IMR-90 (cell line): ENCODE measurements at regions not wholly inside any gene's neighbourhood (a gene's known extent, or its start where the extent isn't known, plus 50 kb on each side); places are given as distances from the start of the nearest gene placed in this dataset.

ENCODE experiments used
- ATAC-seq: fragments of 200-7000 bp; cut with Tn5 transposase; 2 replicates; pipeline ENCODE4 v1.9.1; 2020; ENCODE audit warnings: low read depth, mild to moderate bottlenecking, moderate library complexity
- BruUV-seq: library from RNA; stranded (reverse); fragments of 400-500 nt; replicated peaks from 2 replicates; lab custom pipeline; 2021; lab: Mats Ljungman, UMichigan
- CTCF ChIA-PET: fragments of 300-600 bp; formaldehyde crosslinking; extraction: SDS; loops from one replicate; lab custom pipeline; 2021; ENCODE audit warnings: antibody characterized with exemption; lab: Yijun Ruan, JAX
- POLR2A ChIA-PET: fragments of 300-600 bp; sonication (Branson Sonifier 250); formaldehyde crosslinking; loops from one replicate; lab custom pipeline; 2022; ENCODE audit warnings: antibody characterized with exemption; ENCODE audit not compliant: unreplicated experiment; lab: Charles Lee
- DNase-seq: peaks from one replicate; pipeline ENCODE4 v3.0.0; 2013
- H2AFZ ChIP-seq: replicated peaks from 2 replicates; pipeline ENCODE3; 2013; ENCODE audit warnings: low read length, mild to moderate bottlenecking; ENCODE audit not compliant: poor library complexity
- H2AK5ac ChIP-seq: 2 replicates; pipeline ENCODE4 v1.6.1; 2013; ENCODE audit warnings: low read depth, low read length, inconsistent platforms
- H2AK9ac ChIP-seq: replicated peaks from 2 replicates; pipeline ENCODE3; 2013; ENCODE audit warnings: mild to moderate bottlenecking, low read depth, low read length, moderate library complexity; ENCODE audit not compliant: poor library complexity
- H2BK120ac ChIP-seq: 2 replicates; pipeline ENCODE4 v1.6.1; 2013; ENCODE audit warnings: low read depth, low read length, inconsistent platforms
- H2BK15ac ChIP-seq: 3 replicates; pipeline ENCODE4 v1.6.1; 2013; ENCODE audit warnings: low read depth, low read length, inconsistent platforms
- H2BK20ac ChIP-seq: 2 replicates; pipeline ENCODE4 v1.6.1; 2013; ENCODE audit warnings: low read depth, mild to moderate bottlenecking, inconsistent platforms, low read length, moderate library complexity
- H2BK5ac ChIP-seq: 2 replicates; pipeline ENCODE4 v1.6.1; 2013; ENCODE audit warnings: mild to moderate bottlenecking, low read depth, low read length, inconsistent platforms; ENCODE audit not compliant: poor library complexity, severe bottlenecking
- H3K14ac ChIP-seq: replicated peaks from 2 replicates; pipeline ENCODE4 v1.6.1; 2013; ENCODE audit warnings: low read depth, low read length, inconsistent platforms
- H3K18ac ChIP-seq: 2 replicates; pipeline ENCODE4 v1.6.1; 2013; ENCODE audit warnings: low read depth, low read length, control low read depth
- H3K23ac ChIP-seq: 2 replicates; pipeline ENCODE4 v1.6.1; 2013; ENCODE audit warnings: low read depth, low read length, inconsistent platforms
- H3K27ac ChIP-seq: 2 replicates; pipeline ENCODE4 v1.5.1; 2013; ENCODE audit warnings: mild to moderate bottlenecking, control low read depth, low read length; ENCODE audit not compliant: insufficient read depth
- H3K27me3 ChIP-seq: 2 replicates; pipeline ENCODE4 v1.6.1; 2013; ENCODE audit warnings: low read length; ENCODE audit not compliant: control insufficient read depth, insufficient read depth
- H3K36me3 ChIP-seq: 2 replicates; pipeline ENCODE4 v1.6.1; 2013; ENCODE audit warnings: low read length, mixed read lengths; ENCODE audit not compliant: control insufficient read depth, insufficient read depth
- H3K4ac ChIP-seq: 2 replicates; pipeline ENCODE4 v1.6.1; 2013; ENCODE audit warnings: low read depth, low read length, inconsistent platforms
- H3K4me1 ChIP-seq: 2 replicates; pipeline ENCODE4 v1.6.1; 2013; ENCODE audit warnings: low read length, mixed read lengths; ENCODE audit not compliant: control insufficient read depth, insufficient read depth
- H3K4me2 ChIP-seq: 2 replicates; pipeline ENCODE4 v1.6.1; 2013; ENCODE audit warnings: low read depth, mild to moderate bottlenecking, control low read depth, low read length, moderate library complexity
- H3K4me3 ChIP-seq: 2 replicates; pipeline ENCODE4 v1.5.1; 2013; ENCODE audit warnings: low read depth, mild to moderate bottlenecking, control low read depth, low read length, moderate library complexity; ENCODE audit not compliant: insufficient read depth
- H3K56ac ChIP-seq: 2 replicates; pipeline ENCODE4 v1.6.1; 2013; ENCODE audit warnings: low read length, inconsistent platforms; ENCODE audit not compliant: insufficient read depth; ENCODE audit errors: extremely low read depth
- H3K79me1 ChIP-seq, 2 experiments: 2 replicates each; pipeline ENCODE4 v1.6.1; 2013; ENCODE audit warnings: low read length in 2 of 2, inconsistent platforms in 1 of 2, low read depth in 1 of 2
- H3K9ac ChIP-seq: 2 replicates; pipeline ENCODE4 v1.6.1; 2013; ENCODE audit warnings: low read depth, low read length, control low read depth
- H3K9me1 ChIP-seq: 2 replicates; pipeline ENCODE4 v1.6.1; 2013; ENCODE audit warnings: low read length, inconsistent platforms; ENCODE audit not compliant: insufficient read depth
- H3K9me3 ChIP-seq: 2 replicates; pipeline ENCODE4 v1.6.1; 2013; ENCODE audit warnings: low read length; ENCODE audit not compliant: control insufficient read depth, insufficient read depth
- H4K20me1 ChIP-seq: 2 replicates; pipeline ENCODE4 v1.6.1; 2013; ENCODE audit warnings: low read length, inconsistent platforms; ENCODE audit not compliant: insufficient read depth
- H4K5ac ChIP-seq: 2 replicates; pipeline ENCODE4 v1.6.1; 2013; ENCODE audit warnings: mild to moderate bottlenecking, low read depth, low read length, control low read depth
- H4K8ac ChIP-seq, 2 experiments: 2 replicates each; pipeline ENCODE4 v1.6.1; 2013; ENCODE audit warnings: low read depth in 2 of 2, low read length in 2 of 2, control low read depth in 1 of 2, inconsistent platforms in 1 of 2
- H4K91ac ChIP-seq: 2 replicates; pipeline ENCODE4 v1.6.1; 2013; ENCODE audit warnings: low read depth, low read length, inconsistent platforms; ENCODE audit not compliant: insufficient read depth
- CEBPB ChIP-seq: IDR thresholded peaks from 2 replicates; pipeline ENCODE4 v1.6.1; 2012; ENCODE audit warnings: low read depth, low read length, improper control_type of control experiment
- ELK1 ChIP-seq: fragments of 150-350 bp; IDR thresholded peaks from 2 replicates; pipeline ENCODE4 v1.6.1; 2016; ENCODE audit warnings: low read depth, mild to moderate bottlenecking, low read length, moderate library complexity, borderline replicate concordance
- WGBS, 2 experiments: methylation state at CpG; one replicate each; pipeline versions ENCODE4 v1.1.5 to v1.1.7; 2013; ENCODE audit warnings: missing lambda C conversion rate in 2 of 2; ENCODE audit not compliant: insufficient read length in 1 of 2; ENCODE audit errors: extremely low coverage in 2 of 2; 5-methylcytosine and 5-hydroxymethylcytosine counted together
- dilution Hi-C: fragments of 300-500 bp; cut with HindIII; formaldehyde crosslinking; loops from one replicate; pipeline ENCODE4 v1.14.3; 2018; ENCODE audit warnings: low sequenced_read_pairs; ENCODE audit not compliant: unreplicated experiment
- in situ Hi-C: fragments of 300-500 bp; cut with MboI; formaldehyde crosslinking; loops from 3 replicates; pipeline ENCODE4 v1.14.3; 2019; ENCODE audit warnings: low sequenced_read_pairs, inconsistent platforms, mixed read lengths
- intact Hi-C: fragments of 100-400 bp; cut with micrococcal nuclease; formaldehyde crosslinking; loops from 2 replicates; pipeline ENCODE4 v1.10.0; 2022

- Histone ChIP-seq H3K79me1 (no peaks in the 10 kb centered on the region), H2AFZ (no peak overlapping the region), H3K9ac (no peak overlapping the region), H2AK9ac (no peak overlapping the region), H3K9me3 (no peaks in the 10 kb centered on the region), H3K4ac (no peak overlapping the region), H3K56ac (no peak overlapping the region), H3K27ac (no peak overlapping the region), H3K18ac (no peak overlapping the region), H3K14ac (no peak overlapping the region), H2BK15ac (no peak overlapping the region), H2BK20ac (no peak overlapping the region), H4K20me1 (no peaks in the 10 kb centered on the region), H3K4me2 (no peak overlapping the region), H3K4me1 (no peaks in the 10 kb centered on the region; the same call in 1 of the 2 replicates), H4K91ac (no peak overlapping the region), H3K9me1 (no peaks in the 10 kb centered on the region), H2BK5ac (no peak overlapping the region), H2BK120ac (no peak overlapping the region), H3K23ac (no peak overlapping the region), H4K5ac (no peak overlapping the region), H4K8ac (no peak overlapping the region), H2AK5ac (no peak overlapping the region), H3K4me3 (no peak overlapping the region), H3K36me3 (no peaks in the 10 kb centered on the region), H3K27me3 (no peaks in the 10 kb centered on the region)
- intact Hi-C loops = no loop called here
- BruUV-seq = no TSS peak
- no CpG with 5 or more reads among the region's 2 CpGs for WGBS, 2 experiments
- in situ Hi-C loops = no loop called here
- dilution Hi-C loops = no loop called here
- DNase-seq (no peak), ATAC-seq (no peak)
- TF ChIP-seq ELK1 (no peak), CEBPB (peak; percentile 89)
- CTCF ChIA-PET = interaction anchor here (1.3 kb wide), 1 partner anchor 13 kb away, joined by 3 read pairs; no protein-coding TSS in a partner anchor
- POLR2A ChIA-PET = no interaction called here
Measured at GRCh38 chr12:5192726-5193125, 149.0 kb downstream of the KCNA5 start.
